Hippocampal formation (tissue), 2 donors: ENCODE measurements at regions not wholly inside any gene's neighbourhood (a gene's known extent, or its start where the extent isn't known, plus 50 kb on each side); places are given as distances from the start of the nearest gene placed in this dataset.

ENCODE experiments used
- DNase-seq, 2 donors: peaks; one replicate each; lab custom pipeline; 2025; lab: John Stamatoyannopoulos, UW

- no peak for DNase-seq
Observed at GRCh38 chr2:8472545-8473323, 209.1 kb upstream of the ID2 start.

- DNase-seq, result no peak
Observed at GRCh38 chr2:8475349-8476031, 206.4 kb upstream of the ID2 start.

GRCh38 chr2:8477552-8478470 lies 204.0 kb upstream of the ID2 start:
- DNase-seq, result peak in 1 of 2 donors; percentile 17

- no peak for DNase-seq
Observed at GRCh38 chr2:8478471-8478793, 203.4 kb upstream of the ID2 start.

GRCh38 chr2:8479298-8479697 lies 202.6 kb upstream of the ID2 start:
- no peak for DNase-seq

- no peak for DNase-seq
Observed at GRCh38 chr2:8480915-8481314, 200.9 kb upstream of the ID2 start.

- DNase-seq, result no peak
Observed at GRCh38 chr2:8481463-8482009, 200.3 kb upstream of the ID2 start.

- DNase-seq, result no peak
Observed at GRCh38 chr2:8482432-8482831, 199.4 kb upstream of the ID2 start.

GRCh38 chr2:8484502-8485283 lies 197.2 kb upstream of the ID2 start:
- no peak for DNase-seq

GRCh38 chr2:8485736-8486135 lies 196.1 kb upstream of the ID2 start:
- no peak for DNase-seq

- no peak for DNase-seq
Observed at GRCh38 chr2:8486141-8486540, 195.7 kb upstream of the ID2 start.

GRCh38 chr2:8487461-8487932 lies 194.4 kb upstream of the ID2 start:
- DNase-seq, result peak; percentile 37 to 38

- DNase-seq, result peak; percentile 38 to 43
Observed at GRCh38 chr2:8488001-8488738, 193.7 kb upstream of the ID2 start.

- DNase-seq, result no peak
Observed at GRCh38 chr2:8489221-8489620, 192.6 kb upstream of the ID2 start.

- DNase-seq, result no peak
Observed at GRCh38 chr2:8489751-8490150, 192.1 kb upstream of the ID2 start.

GRCh38 chr2:8490166-8490721 lies 191.6 kb upstream of the ID2 start:
- DNase-seq, result no peak

- DNase-seq, result no peak
Observed at GRCh38 chr2:8491296-8492027, 190.4 kb upstream of the ID2 start.

- DNase-seq, result no peak
Observed at GRCh38 chr2:8494151-8494550, 187.7 kb upstream of the ID2 start.

- DNase-seq, result no peak
Observed at GRCh38 chr2:8494589-8494988, 187.3 kb upstream of the ID2 start.
